ENCODE measurements at regions not wholly inside any gene's neighbourhood (a gene's known extent, or its start where the extent isn't known, plus 50 kb on each side); places are given as distances from the start of the nearest gene placed in this dataset.

- TF ChIP-seq EP300 (IDR thresholded peaks at IDR 0.05) (no peak), POLR2A (IDR thresholded peaks at IDR 0.05) (no peak), CTCF (IDR thresholded peaks at IDR 0.05) (no peak), POLR2AphosphoS5 (IDR thresholded peaks at IDR 0.05) (no peak)
- Histone ChIP-seq H3K27ac (no peak overlapping the region), H3K27me3 (no peaks in the 10 kb centered on the region), H3K9me3 (no peaks in the 10 kb centered on the region), H3K36me3 (no peaks in the 10 kb centered on the region), H3K4me3 (no peak overlapping the region), H3K4me1 (peaks cover 22% of the 10 kb centered on the region)
- no peak for DNase-seq (ENCODE audit: low spot score in 2 of 2)
- 94% methylated on average over 9 of the region's 9 CpGs for WGBS
Measured at GRCh38 chr6:134434019-134434942, 116.4 kb upstream of the SGK1 start.

- no peak for TF ChIP-seq POLR2A (IDR thresholded peaks at IDR 0.05)
- TF ChIP-seq POLR2AphosphoS5 (IDR thresholded peaks at IDR 0.05), result no peak
- no peak for TF ChIP-seq CTCF (IDR thresholded peaks at IDR 0.05)
- TF ChIP-seq EP300 (IDR thresholded peaks at IDR 0.05), result no peak
- DNase-seq (ENCODE audit: low spot score in 2 of 2), result no peak
- no peak overlapping the region for H3K27ac ChIP-seq
- H3K27me3 ChIP-seq, result no peaks in the 10 kb centered on the region
- no peaks in the 10 kb centered on the region for H3K9me3 ChIP-seq
- H3K36me3 ChIP-seq, result no peaks in the 10 kb centered on the region
- H3K4me3 ChIP-seq, result no peak overlapping the region
- 50% methylated on average over 2 of the region's 2 CpGs for WGBS
- peaks cover 17% of the 10 kb centered on the region for H3K4me1 ChIP-seq
Measured at GRCh38 chr6:134432036-134432435, 114.1 kb upstream of the SGK1 start.

- Histone ChIP-seq H3K27me3 (no peaks in the 10 kb centered on the region), H3K27ac (no peak overlapping the region), H3K9me3 (no peaks in the 10 kb centered on the region), H3K4me1 (peaks cover 11% of the 10 kb centered on the region), H3K36me3 (no peaks in the 10 kb centered on the region), H3K4me3 (no peak overlapping the region)
- 91% methylated on average over 3 of the region's 3 CpGs for WGBS
- no peak for TF ChIP-seq POLR2A (IDR thresholded peaks at IDR 0.05)
- no peak for TF ChIP-seq CTCF (IDR thresholded peaks at IDR 0.05)
- TF ChIP-seq POLR2AphosphoS5 (IDR thresholded peaks at IDR 0.05), result no peak
- DNase-seq (ENCODE audit: low spot score in 2 of 2), result no peak
Measured at GRCh38 chr6:134431421-134431859, 113.5 kb upstream of the SGK1 start.

- TF ChIP-seq POLR2A (IDR thresholded peaks at IDR 0.05) (no peak), EP300 (IDR thresholded peaks at IDR 0.05) (no peak), CTCF (IDR thresholded peaks at IDR 0.05) (no peak), POLR2AphosphoS5 (IDR thresholded peaks at IDR 0.05) (no peak)
- Histone ChIP-seq H3K36me3 (no peaks in the 10 kb centered on the region), H3K27me3 (no peaks in the 10 kb centered on the region), H3K9me3 (no peaks in the 10 kb centered on the region), H3K4me3 (no peak overlapping the region), H3K27ac (no peak overlapping the region), H3K4me1 (no peaks in the 10 kb centered on the region)
- WGBS, result 82% methylated on average over 4 of the region's 4 CpGs
- no peak for DNase-seq (ENCODE audit: low spot score in 2 of 2)
Measured at GRCh38 chr6:134429861-134430380, 112.0 kb upstream of the SGK1 start.

- no peaks in the 10 kb centered on the region for H3K9me3 ChIP-seq
- no peak overlapping the region for H3K4me3 ChIP-seq
- no peak for TF ChIP-seq EP300 (IDR thresholded peaks at IDR 0.05)
- 89% methylated on average over 1 of the region's 1 CpG for WGBS
- no peak for DNase-seq (ENCODE audit: low spot score in 2 of 2)
- no peak overlapping the region for H3K27ac ChIP-seq
- H3K36me3 ChIP-seq, result no peaks in the 10 kb centered on the region
- peaks cover 4% of the 10 kb centered on the region for H3K4me1 ChIP-seq
- no peaks in the 10 kb centered on the region for H3K27me3 ChIP-seq
Measured at GRCh38 chr6:134427721-134428120, 109.8 kb upstream of the SGK1 start.

All from suprapubic skin (tissue), 4 donors.